ENCODE measurements at regions not wholly inside any gene's neighbourhood (a gene's known extent, or its start where the extent isn't known, plus 50 kb on each side); places are given as distances from the start of the nearest gene placed in this dataset.

DNA sequence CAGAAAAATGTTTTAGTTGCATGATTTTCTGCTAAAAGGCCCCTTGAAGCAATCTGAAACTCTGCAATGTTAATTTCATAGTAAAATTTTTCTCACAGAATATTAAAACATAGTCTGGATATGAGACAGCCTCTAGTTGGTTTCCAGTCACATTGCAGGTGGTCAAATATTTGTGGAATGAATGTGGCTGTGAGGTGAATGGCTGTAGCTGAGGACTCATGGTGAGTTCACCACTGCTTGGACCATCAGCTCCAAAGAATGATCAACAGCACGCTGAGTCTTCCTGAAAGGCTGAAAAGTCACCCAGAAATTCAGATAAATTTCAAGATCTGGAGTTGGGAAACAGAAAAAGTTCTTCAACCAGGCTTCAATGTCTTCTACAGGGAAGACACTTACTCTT lies 79.8 kb downstream of the MAT2B start:
- ChIA-PET POLR2A (ENCODE audit: partially characterized antibody) (no interaction called here), CTCF (ENCODE audit: partially characterized antibody) (no interaction called here)
- Mint-ChIP-seq H3K27me3 (peaks cover 10% of the 10 kb centered on the region in 2 donors), H3K27ac (no peak overlapping the region), H3K4me1 (no peaks in the 10 kb centered on the region), H3K4me3 (no peak overlapping the region), H3K9me3 (peaks cover 0 to 2% (median 0%) of the 10 kb centered on the region in 8 donors), H3K36me3 (no peaks in the 10 kb centered on the region)
- no peaks in the 10 kb centered on the region for H3K4me1 ChIP-seq (ENCODE audit: insufficient read depth, low read length)
- DNase-seq = no peak
- intact Hi-C loops (cut with micrococcal nuclease) = no loop called here
- no peaks in the 10 kb centered on the region for H3K27me3 ChIP-seq (ENCODE audit: insufficient read depth, low read length)
- H3K27ac ChIP-seq (ENCODE audit: low read depth, low read length) = no peak overlapping the region
- H3K4me3 ChIP-seq (ENCODE audit: low read length in 2 of 2) = no peak overlapping the region
- H3K9me3 ChIP-seq (ENCODE audit: control insufficient read depth in 1 of 2, low read length in 2 of 2) = no peaks in the 10 kb centered on the region
- no peaks in the 10 kb centered on the region for H3K36me3 ChIP-seq (ENCODE audit: insufficient read depth, low read length)

DNA sequence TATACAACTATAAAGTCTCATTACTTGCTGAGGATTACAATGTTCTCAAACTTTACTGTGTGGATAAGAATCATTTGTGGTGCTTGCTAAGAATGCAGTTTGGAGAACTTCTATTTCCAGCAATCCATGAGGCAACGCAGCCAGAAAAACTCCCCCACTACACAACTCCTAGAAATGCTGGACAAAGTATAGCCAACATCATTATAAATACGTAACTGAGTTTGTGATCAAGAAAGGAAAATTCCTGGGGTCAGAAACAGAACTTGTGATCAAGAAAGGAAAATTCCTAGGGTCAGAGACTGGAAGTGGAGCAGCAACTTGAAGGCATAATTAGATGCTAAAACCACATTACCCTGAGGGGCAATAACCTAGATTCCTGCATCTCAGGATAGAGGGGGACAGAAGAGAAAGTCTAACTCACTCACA lies 81.1 kb downstream of the MAT2B start:
- Histone ChIP-seq H3K9me3 (ENCODE audit: control insufficient read depth in 1 of 2, low read length in 2 of 2) (no peaks in the 10 kb centered on the region), H3K4me1 (ENCODE audit: insufficient read depth, low read length) (no peaks in the 10 kb centered on the region), H3K4me3 (ENCODE audit: low read length in 2 of 2) (no peak overlapping the region), H3K27me3 (ENCODE audit: insufficient read depth, low read length) (no peaks in the 10 kb centered on the region), H3K36me3 (ENCODE audit: insufficient read depth, low read length) (no peaks in the 10 kb centered on the region), H3K27ac (ENCODE audit: low read depth, low read length) (no peak overlapping the region)
- ChIA-PET POLR2A (ENCODE audit: partially characterized antibody) (no interaction called here), CTCF (ENCODE audit: partially characterized antibody) (no interaction called here)
- H3K4me1 Mint-ChIP-seq = no peaks in the 10 kb centered on the region
- intact Hi-C loops (cut with micrococcal nuclease) = no loop called here
- DNase-seq = no peak
- no peaks in the 10 kb centered on the region for H3K36me3 Mint-ChIP-seq
- H3K27ac Mint-ChIP-seq = no peak overlapping the region
- H3K27me3 Mint-ChIP-seq = peaks cover 4 to 7% of the 10 kb centered on the region in 2 donors
- no peaks in the 10 kb centered on the region for H3K9me3 Mint-ChIP-seq
- H3K4me3 Mint-ChIP-seq = no peak overlapping the region

DNA sequence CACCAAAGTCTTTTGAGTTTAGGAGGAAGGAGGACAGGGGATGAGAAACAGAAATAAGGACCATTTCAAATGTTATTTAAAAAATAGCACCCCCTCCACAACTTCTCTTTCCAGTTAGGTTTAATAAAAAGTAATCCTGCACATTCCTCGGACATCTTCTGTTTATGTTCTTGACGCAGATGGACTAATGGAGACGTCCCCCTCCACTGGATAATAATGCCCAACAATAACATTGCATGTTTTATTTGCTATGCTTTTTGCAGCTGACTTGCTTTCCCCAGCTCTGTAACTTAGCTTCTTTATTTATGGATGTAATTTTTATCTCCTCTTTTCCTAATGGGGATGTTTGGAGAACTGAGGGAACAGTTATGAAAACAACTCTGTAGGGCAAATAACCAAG lies 89.5 kb downstream of the MAT2B start:
- DNase-seq = no peak
- Histone ChIP-seq H3K4me3 (ENCODE audit: low read length in 2 of 2) (no peak overlapping the region), H3K27me3 (ENCODE audit: insufficient read depth, low read length) (no peaks in the 10 kb centered on the region), H3K36me3 (ENCODE audit: insufficient read depth, low read length) (no peaks in the 10 kb centered on the region), H3K9me3 (ENCODE audit: control insufficient read depth in 1 of 2, low read length in 2 of 2) (no peaks in the 10 kb centered on the region), H3K27ac (ENCODE audit: low read depth, low read length) (no peak overlapping the region), H3K4me1 (ENCODE audit: insufficient read depth, low read length) (no peaks in the 10 kb centered on the region)
- intact Hi-C loops (cut with micrococcal nuclease) = no loop called here
- H3K9me3 Mint-ChIP-seq = peaks cover 0 to 3% (median 0%) of the 10 kb centered on the region in 8 donors
- no peak overlapping the region for H3K4me3 Mint-ChIP-seq
- ChIA-PET CTCF (ENCODE audit: partially characterized antibody) (no interaction called here), POLR2A (ENCODE audit: partially characterized antibody) (no interaction called here)
- no peaks in the 10 kb centered on the region for H3K4me1 Mint-ChIP-seq
- H3K36me3 Mint-ChIP-seq = no peaks in the 10 kb centered on the region
- H3K27me3 Mint-ChIP-seq = peaks cover 7 to 10% of the 10 kb centered on the region in 2 donors
- H3K27ac Mint-ChIP-seq = no peak overlapping the region

GRCh38 chr5:163595932-163596607 lies 90.7 kb downstream of the MAT2B start:
- no peak overlapping the region for H3K4me3 Mint-ChIP-seq
- no peaks in the 10 kb centered on the region for H3K9me3 ChIP-seq (ENCODE audit: control insufficient read depth in 1 of 2, low read length in 2 of 2)
- no peaks in the 10 kb centered on the region for H3K36me3 Mint-ChIP-seq
- no peaks in the 10 kb centered on the region for H3K4me1 ChIP-seq (ENCODE audit: insufficient read depth, low read length)
- no peak overlapping the region for H3K27ac Mint-ChIP-seq
- H3K27me3 Mint-ChIP-seq = peaks cover 8 to 10% of the 10 kb centered on the region in 2 donors
- intact Hi-C loops (cut with micrococcal nuclease) = no loop called here
- peaks cover 0 to 3% (median 0%) of the 10 kb centered on the region in 8 donors for H3K9me3 Mint-ChIP-seq
- H3K4me1 Mint-ChIP-seq = no peaks in the 10 kb centered on the region
- H3K4me3 ChIP-seq (ENCODE audit: low read length in 2 of 2) = no peak overlapping the region
- ChIA-PET CTCF (ENCODE audit: partially characterized antibody) (no interaction called here), POLR2A (ENCODE audit: partially characterized antibody) (no interaction called here)
- no peaks in the 10 kb centered on the region for H3K36me3 ChIP-seq (ENCODE audit: insufficient read depth, low read length)
- DNase-seq = no peak
- H3K27me3 ChIP-seq (ENCODE audit: insufficient read depth, low read length) = no peaks in the 10 kb centered on the region
- H3K27ac ChIP-seq (ENCODE audit: low read depth, low read length) = no peak overlapping the region

DNA sequence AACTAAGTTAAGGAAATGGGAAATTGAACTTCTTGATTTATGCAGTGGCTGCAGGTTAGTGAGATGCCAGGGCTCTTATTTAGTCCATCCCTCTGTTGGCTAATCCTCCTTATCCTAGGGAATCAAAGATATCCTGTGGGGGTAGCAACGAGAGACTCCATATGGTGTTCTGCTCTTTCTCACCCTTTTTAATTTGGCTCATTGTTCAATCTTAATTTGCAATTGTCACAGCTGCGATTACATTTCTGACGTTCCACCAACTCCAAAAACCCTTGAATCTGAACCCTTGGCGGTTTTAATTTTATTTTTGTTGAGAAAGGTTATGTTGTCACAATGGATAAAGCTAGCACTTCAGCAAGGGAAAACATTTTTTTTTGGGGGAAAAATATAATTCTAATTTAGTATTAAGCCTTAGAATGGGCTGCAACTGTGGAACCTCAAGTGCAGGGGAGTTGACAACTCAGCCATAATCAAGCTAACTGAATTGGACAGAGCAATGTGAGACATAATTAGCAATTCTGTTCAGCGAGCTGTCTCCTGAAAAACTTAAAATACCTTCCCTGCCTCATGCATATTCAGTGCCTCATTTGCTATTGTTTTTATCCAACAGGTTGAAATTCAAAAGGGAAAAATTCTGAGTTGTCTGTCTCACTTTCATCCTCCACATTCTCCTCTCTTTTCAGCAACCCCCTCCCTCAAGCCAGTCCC lies 91.3 kb downstream of the MAT2B start:
- intact Hi-C loops (cut with micrococcal nuclease) = no loop called here
- no peaks in the 10 kb centered on the region for H3K9me3 ChIP-seq (ENCODE audit: control insufficient read depth in 1 of 2, low read length in 2 of 2)

GRCh38 chr5:163604013-163604412 lies 98.6 kb downstream of the MAT2B start:
- Mint-ChIP-seq H3K9me3 (peaks cover 0 to 2% (median 0%) of the 10 kb centered on the region in 8 donors), H3K4me1 (no peaks in the 10 kb centered on the region), H3K36me3 (no peaks in the 10 kb centered on the region), H3K27ac (no peak overlapping the region), H3K4me3 (no peak overlapping the region), H3K27me3 (peaks cover 0 to 1% of the 10 kb centered on the region in 2 donors)
- ChIA-PET POLR2A (ENCODE audit: partially characterized antibody) (no interaction called here), CTCF (ENCODE audit: partially characterized antibody) (no interaction called here)
- no peaks in the 10 kb centered on the region for H3K4me1 ChIP-seq (ENCODE audit: insufficient read depth, low read length)
- H3K27ac ChIP-seq (ENCODE audit: low read depth, low read length) = no peak overlapping the region
- intact Hi-C loops (cut with micrococcal nuclease) = no loop called here
- H3K27me3 ChIP-seq (ENCODE audit: insufficient read depth, low read length) = no peaks in the 10 kb centered on the region
- no peaks in the 10 kb centered on the region for H3K9me3 ChIP-seq (ENCODE audit: control insufficient read depth in 1 of 2, low read length in 2 of 2)
- H3K4me3 ChIP-seq (ENCODE audit: low read length in 2 of 2) = no peak overlapping the region
- DNase-seq = no peak
- H3K36me3 ChIP-seq (ENCODE audit: insufficient read depth, low read length) = no peaks in the 10 kb centered on the region

More for the DNA sequence above, 91.3 kb downstream of the MAT2B start:
- peaks cover 8 to 10% of the 10 kb centered on the region in 2 donors for H3K27me3 Mint-ChIP-seq
- H3K27ac ChIP-seq (ENCODE audit: low read depth, low read length) = no peak overlapping the region
- ChIA-PET POLR2A (ENCODE audit: partially characterized antibody) (no interaction called here), CTCF (ENCODE audit: partially characterized antibody) (no interaction called here)
- H3K4me3 Mint-ChIP-seq = no peak overlapping the region
- H3K4me1 Mint-ChIP-seq = no peaks in the 10 kb centered on the region
- H3K36me3 Mint-ChIP-seq = no peaks in the 10 kb centered on the region
- H3K36me3 ChIP-seq (ENCODE audit: insufficient read depth, low read length) = no peaks in the 10 kb centered on the region
- no peak overlapping the region for H3K27ac Mint-ChIP-seq
- H3K9me3 Mint-ChIP-seq = peaks cover 0 to 3% (median 0%) of the 10 kb centered on the region in 8 donors
- no peaks in the 10 kb centered on the region for H3K27me3 ChIP-seq (ENCODE audit: insufficient read depth, low read length)
- H3K4me1 ChIP-seq (ENCODE audit: insufficient read depth, low read length) = no peaks in the 10 kb centered on the region
- no peak for DNase-seq
- H3K4me3 ChIP-seq (ENCODE audit: low read length in 2 of 2) = no peak overlapping the region

DNA sequence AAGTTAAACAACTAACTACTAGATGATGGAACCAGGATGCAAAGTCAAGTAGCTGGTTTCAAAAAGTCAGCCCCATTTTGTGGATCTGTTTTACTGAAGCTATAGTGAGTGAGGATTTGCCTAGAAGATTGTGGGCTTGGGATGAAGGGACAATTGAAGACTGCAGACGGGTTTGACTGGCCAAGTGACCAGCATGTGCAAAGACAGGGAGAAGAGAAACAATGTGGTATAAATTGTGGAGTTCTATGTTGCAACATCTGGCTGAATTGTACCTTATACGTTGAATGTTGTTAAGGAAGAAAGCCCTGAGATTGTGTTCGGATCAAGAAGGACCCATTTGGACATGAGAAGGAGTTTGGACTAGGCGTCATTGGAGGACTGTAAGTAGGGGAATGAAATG lies 101.8 kb downstream of the MAT2B start:
- Histone ChIP-seq H3K9me3 (ENCODE audit: control insufficient read depth in 1 of 2, low read length in 2 of 2) (no peaks in the 10 kb centered on the region), H3K27ac (ENCODE audit: low read depth, low read length) (no peak overlapping the region), H3K27me3 (ENCODE audit: insufficient read depth, low read length) (no peaks in the 10 kb centered on the region), H3K4me1 (ENCODE audit: insufficient read depth, low read length) (no peaks in the 10 kb centered on the region), H3K4me3 (ENCODE audit: low read length in 2 of 2) (no peak overlapping the region), H3K36me3 (ENCODE audit: insufficient read depth, low read length) (no peaks in the 10 kb centered on the region)
- Mint-ChIP-seq H3K27ac (no peak overlapping the region), H3K4me3 (no peak overlapping the region), H3K36me3 (no peaks in the 10 kb centered on the region), H3K4me1 (no peaks in the 10 kb centered on the region), H3K27me3 (peaks cover 1 to 3% of the 10 kb centered on the region in 2 donors), H3K9me3 (no peaks in the 10 kb centered on the region)
- intact Hi-C loops (cut with micrococcal nuclease) = no loop called here
- ChIA-PET CTCF (ENCODE audit: partially characterized antibody) (no interaction called here), POLR2A (ENCODE audit: partially characterized antibody) (no interaction called here)
- no peak for DNase-seq

All from CD4-positive, alpha-beta memory T cell (primary cell).